ENCODE measurements at regions not wholly inside any gene's neighbourhood (a gene's known extent, or its start where the extent isn't known, plus 50 kb on each side); places are given as distances from the start of the nearest gene placed in this dataset.
A peak's percentile ranks its signal among the peaks of the same experiment; 100 is the strongest.

GRCh38 chr5:44868541-44868940 lies 59.8 kb downstream of the MRPS30 start:
- DNase-seq (ENCODE audit: low read depth, low spot score) = no peak

GRCh38 chr5:44869928-44870327 lies 61.2 kb downstream of the MRPS30 start:
- DNase-seq (ENCODE audit: low read depth, low spot score) = no peak

GRCh38 chr5:44870430-44870829 lies 61.7 kb downstream of the MRPS30 start:
- DNase-seq (ENCODE audit: low read depth, low spot score) = no peak

GRCh38 chr5:44871401-44871800 lies 62.7 kb downstream of the MRPS30 start:
- no peak for DNase-seq (ENCODE audit: low read depth, low spot score)

- peak; percentile 88 for DNase-seq (ENCODE audit: low read depth, low spot score)
Measured at GRCh38 chr5:44875661-44876605, 67.2 kb downstream of the MRPS30 start.

- no peak for DNase-seq (ENCODE audit: low read depth, low spot score)
Measured at GRCh38 chr5:44881266-44881665, 72.5 kb downstream of the MRPS30 start.

- no peak for DNase-seq (ENCODE audit: low read depth, low spot score)
Measured at GRCh38 chr5:44884036-44884435, 75.3 kb downstream of the MRPS30 start.

- peak; percentile 59 for DNase-seq (ENCODE audit: low read depth, low spot score)
Measured at GRCh38 chr5:44885903-44886302, 77.2 kb downstream of the MRPS30 start.

GRCh38 chr5:44887722-44888121 lies 79.0 kb downstream of the MRPS30 start:
- DNase-seq (ENCODE audit: low read depth, low spot score) = no peak

- DNase-seq (ENCODE audit: low read depth, low spot score) = no peak
Measured at GRCh38 chr5:44888435-44888834, 79.7 kb downstream of the MRPS30 start.

- DNase-seq (ENCODE audit: low read depth, low spot score) = no peak
Measured at GRCh38 chr5:44891116-44891515, 82.4 kb downstream of the MRPS30 start.

- no peak for DNase-seq (ENCODE audit: low read depth, low spot score)
Measured at GRCh38 chr5:44900273-44900954, 91.7 kb downstream of the MRPS30 start.

GRCh38 chr5:44907396-44907795 lies 98.6 kb downstream of the MRPS30 start:
- DNase-seq (ENCODE audit: low read depth, low spot score) = no peak

GRCh38 chr5:44909004-44909403 lies 100.3 kb downstream of the MRPS30 start:
- peak; percentile 43 for DNase-seq (ENCODE audit: low read depth, low spot score)

- DNase-seq (ENCODE audit: low read depth, low spot score) = no peak
Measured at GRCh38 chr5:44911501-44911900, 102.8 kb downstream of the MRPS30 start.

- no peak for DNase-seq (ENCODE audit: low read depth, low spot score)
Measured at GRCh38 chr5:44914221-44914620, 105.5 kb downstream of the MRPS30 start.

GRCh38 chr5:44919560-44919959 lies 110.8 kb downstream of the MRPS30 start:
- no peak for DNase-seq (ENCODE audit: low read depth, low spot score)

- no peak for DNase-seq (ENCODE audit: low read depth, low spot score)
Measured at GRCh38 chr5:44927115-44927733, 118.5 kb downstream of the MRPS30 start.

GRCh38 chr5:44932922-44933585 lies 124.3 kb downstream of the MRPS30 start:
- no peak for DNase-seq (ENCODE audit: low read depth, low spot score)

- no peak for DNase-seq (ENCODE audit: low read depth, low spot score)
Measured at GRCh38 chr5:44933686-44934085, 124.9 kb downstream of the MRPS30 start.

GRCh38 chr5:44935262-44935661 lies 126.5 kb downstream of the MRPS30 start:
- peak; percentile 33 for DNase-seq (ENCODE audit: low read depth, low spot score)

GRCh38 chr5:44935871-44936270 lies 127.1 kb downstream of the MRPS30 start:
- DNase-seq (ENCODE audit: low read depth, low spot score) = no peak
